ENCODE measurements at regions not wholly inside any gene's neighbourhood (a gene's known extent, or its start where the extent isn't known, plus 50 kb on each side); places are given as distances from the start of the nearest gene placed in this dataset.

DNA sequence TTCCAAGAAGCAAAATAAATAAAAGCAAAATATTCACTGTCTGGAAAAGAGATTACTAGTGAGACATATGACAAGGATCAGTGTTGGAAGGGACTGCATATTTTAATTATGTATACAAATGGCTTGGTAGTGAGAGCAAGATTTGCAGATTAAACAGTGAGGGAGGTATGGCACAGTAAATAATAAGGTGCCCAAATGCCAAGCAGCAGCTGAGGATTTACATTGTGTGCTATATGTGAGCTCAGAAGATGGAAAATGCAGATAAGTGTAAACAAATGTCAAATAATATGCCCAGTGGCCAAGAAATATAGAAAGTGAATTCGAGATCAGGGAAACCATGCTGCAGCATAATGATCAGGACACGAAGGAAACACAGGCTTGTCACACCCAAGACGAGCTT, 173.8 kb upstream of the NRSN1 start:
- TF ChIP-seq NR2F2 (IDR thresholded peaks at IDR 0.05) = no peak
- TF ChIP-seq, protein P1, sequence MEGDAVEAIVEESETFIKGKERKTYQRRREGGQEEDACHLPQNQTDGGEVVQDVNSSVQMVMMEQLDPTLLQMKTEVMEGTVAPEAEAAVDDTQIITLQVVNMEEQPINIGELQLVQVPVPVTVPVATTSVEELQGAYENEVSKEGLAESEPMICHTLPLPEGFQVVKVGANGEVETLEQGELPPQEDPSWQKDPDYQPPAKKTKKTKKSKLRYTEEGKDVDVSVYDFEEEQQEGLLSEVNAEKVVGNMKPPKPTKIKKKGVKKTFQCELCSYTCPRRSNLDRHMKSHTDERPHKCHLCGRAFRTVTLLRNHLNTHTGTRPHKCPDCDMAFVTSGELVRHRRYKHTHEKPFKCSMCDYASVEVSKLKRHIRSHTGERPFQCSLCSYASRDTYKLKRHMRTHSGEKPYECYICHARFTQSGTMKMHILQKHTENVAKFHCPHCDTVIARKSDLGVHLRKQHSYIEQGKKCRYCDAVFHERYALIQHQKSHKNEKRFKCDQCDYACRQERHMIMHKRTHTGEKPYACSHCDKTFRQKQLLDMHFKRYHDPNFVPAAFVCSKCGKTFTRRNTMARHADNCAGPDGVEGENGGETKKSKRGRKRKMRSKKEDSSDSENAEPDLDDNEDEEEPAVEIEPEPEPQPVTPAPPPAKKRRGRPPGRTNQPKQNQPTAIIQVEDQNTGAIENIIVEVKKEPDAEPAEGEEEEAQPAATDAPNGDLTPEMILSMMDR (IDR thresholded peaks at IDR 0.05; ENCODE audit: low read depth, low read length, missing input control) = no peak
- TF ChIP-seq, protein P2, sequence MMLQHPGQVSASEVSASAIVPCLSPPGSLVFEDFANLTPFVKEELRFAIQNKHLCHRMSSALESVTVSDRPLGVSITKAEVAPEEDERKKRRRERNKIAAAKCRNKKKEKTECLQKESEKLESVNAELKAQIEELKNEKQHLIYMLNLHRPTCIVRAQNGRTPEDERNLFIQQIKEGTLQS (IDR thresholded peaks at IDR 0.05) = no peak
- TF ChIP-seq TAF1 (conservative IDR thresholded peaks at IDR 0.05) = no peak
- TF ChIP-seq JUND (IDR thresholded peaks at IDR 0.05) = no peak
- Histone ChIP-seq H3K36me3 (ENCODE audit: control insufficient read depth in 4 of 4, insufficient read depth in 3 of 4, low read depth in 1 of 4, low read length in 3 of 4) (no peaks in the 10 kb centered on the region), H3K4me3 (ENCODE audit: low read depth in 1 of 3, low read length in 3 of 3) (no peak overlapping the region), H3K9me3 (ENCODE audit: control insufficient read depth in 4 of 4, low read length in 3 of 4) (no peaks in the 10 kb centered on the region), H3K27me3 (ENCODE audit: control insufficient read depth in 4 of 4, insufficient read depth in 4 of 4, low read length in 3 of 4) (peaks cover 0 to 3% (median 0%) of the 10 kb centered on the region in 4 donors), H3K4me1 (ENCODE audit: control insufficient read depth in 4 of 4, insufficient read depth in 4 of 4, low read length in 3 of 4) (no peaks in the 10 kb centered on the region), H3K27ac (ENCODE audit: low read depth in 1 of 2, low read length in 2 of 2) (no peak overlapping the region), H3K9ac (ENCODE audit: low read depth in 1 of 2, low read length in 2 of 2) (no peak overlapping the region)
- no peak for DNase-seq (ENCODE audit: low spot score)
- 66% methylated on average over 3 of the region's 3 CpGs for WGBS

DNA sequence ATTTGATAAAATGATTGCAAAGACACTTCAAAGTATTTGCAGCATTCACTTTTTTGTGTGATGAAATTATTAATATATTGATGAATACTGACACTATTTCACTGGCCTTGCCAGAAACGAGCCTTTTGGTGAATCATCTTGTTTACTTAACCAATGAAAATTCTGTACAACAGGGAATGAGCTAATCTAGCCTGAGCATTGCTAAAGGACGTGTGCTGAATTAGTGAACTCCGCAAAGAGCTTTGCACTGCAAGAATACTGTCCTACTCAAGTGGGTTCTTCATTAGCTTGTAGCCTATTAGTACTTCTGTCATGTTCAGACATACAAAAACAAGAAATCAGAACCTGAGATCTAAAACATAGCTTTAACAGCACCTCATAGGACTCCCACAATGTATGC, 172.0 kb upstream of the NRSN1 start:
- WGBS = 63% methylated on average over 3 of the region's 3 CpGs
- Histone ChIP-seq H3K27me3 (ENCODE audit: control insufficient read depth in 4 of 4, insufficient read depth in 4 of 4, low read length in 3 of 4) (peaks cover 0 to 3% (median 0%) of the 10 kb centered on the region in 4 donors), H3K36me3 (ENCODE audit: control insufficient read depth in 4 of 4, insufficient read depth in 3 of 4, low read depth in 1 of 4, low read length in 3 of 4) (no peaks in the 10 kb centered on the region), H3K9ac (ENCODE audit: low read depth in 1 of 2, low read length in 2 of 2) (no peak overlapping the region), H3K4me1 (ENCODE audit: control insufficient read depth in 4 of 4, insufficient read depth in 4 of 4, low read length in 3 of 4) (no peaks in the 10 kb centered on the region), H3K9me3 (ENCODE audit: control insufficient read depth in 4 of 4, low read length in 3 of 4) (no peaks in the 10 kb centered on the region), H3K27ac (ENCODE audit: low read depth in 1 of 2, low read length in 2 of 2) (no peak overlapping the region), H3K4me3 (ENCODE audit: low read depth in 1 of 3, low read length in 3 of 3) (no peak overlapping the region)
- DNase-seq (ENCODE audit: low spot score) = no peak
- TF ChIP-seq, protein P3, sequence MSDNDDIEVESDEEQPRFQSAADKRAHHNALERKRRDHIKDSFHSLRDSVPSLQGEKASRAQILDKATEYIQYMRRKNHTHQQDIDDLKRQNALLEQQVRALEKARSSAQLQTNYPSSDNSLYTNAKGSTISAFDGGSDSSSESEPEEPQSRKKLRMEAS (IDR thresholded peaks at IDR 0.05) = no peak
- TF ChIP-seq, protein P2 (IDR thresholded peaks at IDR 0.05) = no peak
- TF ChIP-seq RXRA (IDR thresholded peaks at IDR 0.05) = no peak
- no peak for TF ChIP-seq TAF1 (conservative IDR thresholded peaks at IDR 0.05)
- TF ChIP-seq, protein P4, sequence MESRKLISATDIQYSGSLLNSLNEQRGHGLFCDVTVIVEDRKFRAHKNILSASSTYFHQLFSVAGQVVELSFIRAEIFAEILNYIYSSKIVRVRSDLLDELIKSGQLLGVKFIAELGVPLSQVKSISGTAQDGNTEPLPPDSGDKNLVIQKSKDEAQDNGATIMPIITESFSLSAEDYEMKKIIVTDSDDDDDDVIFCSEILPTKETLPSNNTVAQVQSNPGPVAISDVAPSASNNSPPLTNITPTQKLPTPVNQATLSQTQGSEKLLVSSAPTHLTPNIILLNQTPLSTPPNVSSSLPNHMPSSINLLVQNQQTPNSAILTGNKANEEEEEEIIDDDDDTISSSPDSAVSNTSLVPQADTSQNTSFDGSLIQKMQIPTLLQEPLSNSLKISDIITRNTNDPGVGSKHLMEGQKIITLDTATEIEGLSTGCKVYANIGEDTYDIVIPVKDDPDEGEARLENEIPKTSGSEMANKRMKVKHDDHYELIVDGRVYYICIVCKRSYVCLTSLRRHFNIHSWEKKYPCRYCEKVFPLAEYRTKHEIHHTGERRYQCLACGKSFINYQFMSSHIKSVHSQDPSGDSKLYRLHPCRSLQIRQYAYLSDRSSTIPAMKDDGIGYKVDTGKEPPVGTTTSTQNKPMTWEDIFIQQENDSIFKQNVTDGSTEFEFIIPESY (IDR thresholded peaks at IDR 0.05) = no peak

DNA sequence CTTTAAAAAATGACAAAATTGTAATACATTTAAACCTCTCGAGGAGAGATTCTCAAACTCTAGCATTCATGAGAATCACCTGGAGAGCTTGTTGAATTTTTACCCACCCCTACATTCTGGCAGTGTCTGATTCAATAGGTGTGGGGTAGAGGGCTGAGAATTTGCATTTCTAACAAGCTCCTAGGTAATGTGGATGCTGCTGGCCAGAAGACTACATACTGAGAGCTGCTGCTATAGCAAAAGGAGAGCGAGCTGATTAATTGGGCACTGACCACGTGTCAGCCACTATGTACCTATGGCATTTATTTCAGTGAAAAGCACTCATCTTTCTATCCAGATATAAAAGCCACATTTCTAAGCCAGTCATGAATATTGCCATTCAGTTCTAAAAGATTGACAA, 169.0 kb upstream of the NRSN1 start:
- 58% methylated on average over 3 of the region's 3 CpGs for WGBS
- Histone ChIP-seq H3K4me1 (ENCODE audit: control insufficient read depth in 4 of 4, insufficient read depth in 4 of 4, low read length in 3 of 4) (no peaks in the 10 kb centered on the region), H3K4me3 (ENCODE audit: low read depth in 1 of 3, low read length in 3 of 3) (no peak overlapping the region), H3K27ac (ENCODE audit: low read depth in 1 of 2, low read length in 2 of 2) (no peak overlapping the region), H3K36me3 (ENCODE audit: control insufficient read depth in 4 of 4, insufficient read depth in 3 of 4, low read depth in 1 of 4, low read length in 3 of 4) (no peaks in the 10 kb centered on the region), H3K27me3 (ENCODE audit: control insufficient read depth in 4 of 4, insufficient read depth in 4 of 4, low read length in 3 of 4) (peaks cover 0 to 6% (median 0%) of the 10 kb centered on the region in 4 donors), H3K9ac (ENCODE audit: low read depth in 1 of 2, low read length in 2 of 2) (no peak overlapping the region), H3K9me3 (ENCODE audit: control insufficient read depth in 4 of 4, low read length in 3 of 4) (no peaks in the 10 kb centered on the region)
- no peak for DNase-seq (ENCODE audit: low spot score)
- TF ChIP-seq, protein P1 (IDR thresholded peaks at IDR 0.05; ENCODE audit: low read depth, low read length, missing input control) = no peak
- TF ChIP-seq SP1 (IDR thresholded peaks at IDR 0.05) (no peak), NR2F2 (IDR thresholded peaks at IDR 0.05) (no peak)
- TF ChIP-seq, protein P3 (IDR thresholded peaks at IDR 0.05) = no peak
